Uterus (tissue), 2 donors: ENCODE measurements at regions not wholly inside any gene's neighbourhood (a gene's known extent, or its start where the extent isn't known, plus 50 kb on each side); places are given as distances from the start of the nearest gene placed in this dataset.

Experiments used
- POLR2A ChIP-seq, 2 donors: fragments of 450-650 bp; IDR thresholded peaks; one replicate each; pipeline ENCODE4 v1.6.1; 2016; ENCODE audit warnings: antibody characterized with exemption in 2 of 2, mild to moderate bottlenecking in 1 of 2, moderate library complexity in 1 of 2
- TF ChIP-seq, protein P1 (sequence below), 4 experiments: fragments of 200-600 bp in 2 of 4; fragments of 450-650 bp in 2 of 4; sonication (generic) in 2 of 4; IDR thresholded peaks; one replicate each; pipeline ENCODE4 v1.5.1; 2016 to 2019; ENCODE audit warnings: antibody characterized with exemption in 4 of 4, mild to moderate bottlenecking in 2 of 4, moderate library complexity in 1 of 4

DNA sequence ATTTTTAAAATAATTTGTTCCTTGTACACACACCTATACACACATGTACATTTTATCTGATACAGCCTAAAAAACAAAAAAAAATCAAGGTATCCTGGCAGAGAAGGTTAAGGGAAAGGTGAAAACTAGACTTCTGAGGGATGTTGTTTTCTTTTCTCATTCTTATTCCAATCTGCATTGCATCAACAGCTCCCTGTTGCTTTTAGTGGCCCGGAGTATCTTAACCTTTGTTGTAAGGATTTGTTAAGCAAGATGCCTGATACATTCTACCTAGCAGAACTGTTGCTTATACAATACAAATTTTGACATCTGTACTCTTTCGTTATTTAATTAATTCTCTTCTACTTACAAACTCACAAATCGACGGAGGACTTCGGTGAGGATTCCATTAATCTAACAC, 167.4 kb downstream of the GNAI1 start:
- TF ChIP-seq, protein P1, sequence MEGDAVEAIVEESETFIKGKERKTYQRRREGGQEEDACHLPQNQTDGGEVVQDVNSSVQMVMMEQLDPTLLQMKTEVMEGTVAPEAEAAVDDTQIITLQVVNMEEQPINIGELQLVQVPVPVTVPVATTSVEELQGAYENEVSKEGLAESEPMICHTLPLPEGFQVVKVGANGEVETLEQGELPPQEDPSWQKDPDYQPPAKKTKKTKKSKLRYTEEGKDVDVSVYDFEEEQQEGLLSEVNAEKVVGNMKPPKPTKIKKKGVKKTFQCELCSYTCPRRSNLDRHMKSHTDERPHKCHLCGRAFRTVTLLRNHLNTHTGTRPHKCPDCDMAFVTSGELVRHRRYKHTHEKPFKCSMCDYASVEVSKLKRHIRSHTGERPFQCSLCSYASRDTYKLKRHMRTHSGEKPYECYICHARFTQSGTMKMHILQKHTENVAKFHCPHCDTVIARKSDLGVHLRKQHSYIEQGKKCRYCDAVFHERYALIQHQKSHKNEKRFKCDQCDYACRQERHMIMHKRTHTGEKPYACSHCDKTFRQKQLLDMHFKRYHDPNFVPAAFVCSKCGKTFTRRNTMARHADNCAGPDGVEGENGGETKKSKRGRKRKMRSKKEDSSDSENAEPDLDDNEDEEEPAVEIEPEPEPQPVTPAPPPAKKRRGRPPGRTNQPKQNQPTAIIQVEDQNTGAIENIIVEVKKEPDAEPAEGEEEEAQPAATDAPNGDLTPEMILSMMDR (IDR thresholded peaks at IDR 0.05): no peak
- no peak for TF ChIP-seq POLR2A (IDR thresholded peaks at IDR 0.05)
